ENCODE measurements at regions not wholly inside any gene's neighbourhood (a gene's known extent, or its start where the extent isn't known, plus 50 kb on each side); places are given as distances from the start of the nearest gene placed in this dataset.

- no peak for TF ChIP-seq CTCF (conservative IDR thresholded peaks at IDR 0.05; ENCODE audit: low read depth, low read length)
- no peak for TF ChIP-seq EZH2 (IDR thresholded peaks at IDR 0.05; ENCODE audit: borderline replicate concordance, low read depth, low read length, poor library complexity, severe bottlenecking)
Measured at GRCh38 chr2:83695530-83695929, 763.5 kb downstream of the SUCLG1 start.

Measured in A673 (cell line).